ENCODE measurements at regions not wholly inside any gene's neighbourhood (a gene's known extent, or its start where the extent isn't known, plus 50 kb on each side); places are given as distances from the start of the nearest gene placed in this dataset.

DNA sequence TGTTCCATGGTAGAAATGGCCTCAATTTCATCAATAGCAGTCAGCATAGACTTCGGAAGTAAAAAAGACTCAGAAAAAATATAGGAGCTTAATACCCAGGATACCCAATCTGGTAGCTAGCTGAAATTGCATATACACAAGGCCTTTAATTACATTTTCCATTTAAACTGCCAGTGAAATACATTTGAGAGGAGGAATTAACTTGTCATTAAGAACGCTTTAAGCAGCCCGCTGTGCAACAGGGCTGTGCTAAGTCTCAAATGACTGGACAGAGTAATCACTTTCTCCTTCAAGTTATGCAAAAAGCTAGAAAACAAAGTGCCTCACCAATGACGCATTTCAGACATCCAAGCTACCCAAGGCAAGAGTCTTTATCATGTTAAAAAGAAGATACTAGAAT lies 558.8 kb downstream of the MBD2 start:
- TF ChIP-seq, protein P1, sequence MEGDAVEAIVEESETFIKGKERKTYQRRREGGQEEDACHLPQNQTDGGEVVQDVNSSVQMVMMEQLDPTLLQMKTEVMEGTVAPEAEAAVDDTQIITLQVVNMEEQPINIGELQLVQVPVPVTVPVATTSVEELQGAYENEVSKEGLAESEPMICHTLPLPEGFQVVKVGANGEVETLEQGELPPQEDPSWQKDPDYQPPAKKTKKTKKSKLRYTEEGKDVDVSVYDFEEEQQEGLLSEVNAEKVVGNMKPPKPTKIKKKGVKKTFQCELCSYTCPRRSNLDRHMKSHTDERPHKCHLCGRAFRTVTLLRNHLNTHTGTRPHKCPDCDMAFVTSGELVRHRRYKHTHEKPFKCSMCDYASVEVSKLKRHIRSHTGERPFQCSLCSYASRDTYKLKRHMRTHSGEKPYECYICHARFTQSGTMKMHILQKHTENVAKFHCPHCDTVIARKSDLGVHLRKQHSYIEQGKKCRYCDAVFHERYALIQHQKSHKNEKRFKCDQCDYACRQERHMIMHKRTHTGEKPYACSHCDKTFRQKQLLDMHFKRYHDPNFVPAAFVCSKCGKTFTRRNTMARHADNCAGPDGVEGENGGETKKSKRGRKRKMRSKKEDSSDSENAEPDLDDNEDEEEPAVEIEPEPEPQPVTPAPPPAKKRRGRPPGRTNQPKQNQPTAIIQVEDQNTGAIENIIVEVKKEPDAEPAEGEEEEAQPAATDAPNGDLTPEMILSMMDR (IDR thresholded peaks at IDR 0.05 in 8 of 11, conservative IDR thresholded peaks at IDR 0.05 in 3 of 11), result no peak
- no peak for TF ChIP-seq POLR2A (IDR thresholded peaks at IDR 0.05)

Data from spleen (tissue), 7 donors.